NCI-H524 treated with DMSO at 0.1 percent for 48 hours (cell line): ENCODE measurements at regions not wholly inside any gene's neighbourhood (a gene's known extent, or its start where the extent isn't known, plus 50 kb on each side); places are given as distances from the start of the nearest gene placed in this dataset.
A peak's percentile ranks its signal among the peaks of the same experiment; 100 is the strongest.

Experiments used
- DNase-seq: peaks from one replicate; lab custom pipeline; 2025; lab: John Stamatoyannopoulos, UW

DNA sequence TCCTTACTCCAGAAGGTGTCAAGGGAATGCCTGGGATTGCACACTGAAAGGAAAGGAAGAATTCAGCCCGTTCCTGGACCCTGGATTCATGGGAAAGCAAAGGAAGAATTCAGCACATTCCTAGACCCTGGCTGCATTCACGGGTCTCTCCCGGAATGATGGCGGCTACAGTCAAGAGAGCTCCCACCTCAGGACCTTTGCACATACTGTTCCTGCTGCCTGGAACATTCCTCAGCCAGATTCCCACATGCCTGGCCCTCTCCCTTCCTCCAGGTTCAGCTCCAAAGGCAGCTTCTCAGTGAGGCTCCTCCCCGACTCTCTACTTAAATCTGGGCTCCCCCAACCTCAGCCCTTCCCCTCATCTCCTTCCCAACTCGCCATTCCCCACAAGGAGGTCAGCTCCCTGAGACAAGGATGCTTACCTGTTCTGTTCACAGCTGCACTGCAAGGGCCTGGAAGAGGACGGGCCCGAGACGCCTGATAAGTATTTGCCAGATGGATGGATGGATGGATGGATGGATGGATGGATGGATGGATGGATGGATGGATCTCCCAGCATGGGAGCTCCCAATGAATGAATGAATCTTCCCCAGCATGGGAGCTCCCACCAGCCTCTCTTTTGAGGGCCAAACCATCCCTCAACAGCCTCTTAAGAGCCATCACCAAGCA is 77.4 kb downstream of the NCOR2 start:
- no peak for DNase-seq

DNA sequence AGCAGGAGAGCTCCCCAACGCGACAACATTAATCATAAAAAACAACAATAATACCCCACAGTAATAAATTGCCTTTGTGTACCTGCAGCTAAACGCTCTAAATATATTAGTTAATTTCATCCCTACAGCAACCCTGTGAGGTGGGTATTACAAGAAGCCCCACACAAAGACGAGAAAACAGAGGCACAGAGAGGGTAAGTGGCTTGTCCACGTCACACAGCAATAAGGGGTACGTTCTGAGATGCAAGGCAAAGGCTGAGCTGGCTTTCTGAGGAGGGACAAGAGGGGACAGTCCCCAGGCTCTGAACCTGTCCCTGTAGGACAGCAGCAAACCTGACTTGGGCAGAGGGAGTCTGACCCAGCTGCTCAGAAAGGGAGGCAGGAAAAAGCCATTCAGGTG is 78.2 kb downstream of the NCOR2 start:
- DNase-seq, result no peak

DNA sequence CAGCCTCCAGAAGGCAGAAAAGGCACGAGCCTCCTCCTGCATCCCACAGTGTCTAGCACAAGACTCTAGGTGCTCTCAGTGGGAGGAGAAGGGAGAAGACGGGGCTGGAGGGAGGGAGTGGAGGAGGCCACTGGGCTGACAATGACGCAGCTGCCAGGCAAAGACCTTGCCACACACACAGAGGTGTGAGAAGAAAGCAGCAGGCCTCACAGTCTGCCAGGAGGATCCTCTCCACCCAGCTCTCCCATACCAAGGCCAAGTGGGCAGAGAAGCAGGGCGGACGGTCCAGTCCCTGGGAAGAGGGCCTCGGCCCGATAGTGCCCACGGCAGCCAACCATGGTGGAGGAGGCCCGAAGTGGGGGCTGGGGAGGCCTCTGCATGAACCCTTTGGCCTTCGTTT is 78.9 kb downstream of the NCOR2 start:
- DNase-seq, result no peak

DNA sequence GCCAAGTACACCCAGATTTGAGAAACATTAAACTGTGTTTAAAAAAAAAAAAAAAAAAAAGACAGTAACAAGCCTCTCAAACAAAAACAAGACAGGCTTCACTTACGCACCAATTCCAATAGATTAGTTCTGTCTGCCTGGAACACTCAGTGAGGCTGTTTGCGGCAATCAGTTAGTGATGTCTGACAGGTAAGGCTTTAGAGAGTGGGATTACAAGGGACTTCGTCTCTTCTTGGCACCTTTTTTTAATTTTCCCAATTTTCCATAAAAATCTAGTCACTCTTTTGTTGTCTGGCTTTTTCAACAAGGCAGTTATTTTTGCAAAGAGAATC is 79.6 kb downstream of the NCOR2 start:
- DNase-seq, result no peak

DNA sequence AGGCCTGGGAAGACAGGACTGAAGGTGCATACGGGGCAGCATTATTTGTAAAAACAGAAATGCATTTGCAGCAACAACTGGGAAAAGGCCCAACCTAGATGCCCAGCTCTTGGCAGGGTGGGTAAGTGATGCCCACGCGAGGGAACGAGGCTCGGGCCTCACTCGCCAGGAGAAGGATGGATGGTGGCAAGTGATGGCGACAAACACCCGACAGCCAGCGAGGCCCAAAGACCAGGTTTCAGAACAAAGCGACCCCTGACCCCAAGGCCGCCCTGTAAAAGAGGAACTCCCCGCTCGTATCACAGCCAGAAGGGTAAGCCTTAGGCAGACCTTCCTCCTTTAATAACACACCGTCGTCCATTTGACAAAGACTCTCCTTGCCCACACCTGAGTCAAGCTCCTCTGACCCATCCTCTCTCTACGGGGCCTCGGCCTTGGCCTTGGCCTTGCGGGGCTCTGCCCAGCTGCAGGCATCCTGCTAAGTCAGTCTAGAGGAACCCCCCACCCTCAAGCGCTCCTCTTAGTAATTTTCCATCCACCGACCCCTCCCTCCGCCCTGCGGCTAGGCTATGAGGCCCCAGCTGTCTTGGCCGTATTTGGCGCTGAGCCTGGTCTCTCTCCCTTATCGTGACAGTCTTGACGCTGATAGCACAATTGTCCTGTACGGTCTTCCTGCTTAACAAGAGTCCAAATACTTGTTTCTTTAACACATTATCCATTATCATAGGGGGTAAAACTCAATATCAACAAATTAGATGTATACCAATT is 80.2 kb downstream of the NCOR2 start:
- DNase-seq, result no peak

DNA sequence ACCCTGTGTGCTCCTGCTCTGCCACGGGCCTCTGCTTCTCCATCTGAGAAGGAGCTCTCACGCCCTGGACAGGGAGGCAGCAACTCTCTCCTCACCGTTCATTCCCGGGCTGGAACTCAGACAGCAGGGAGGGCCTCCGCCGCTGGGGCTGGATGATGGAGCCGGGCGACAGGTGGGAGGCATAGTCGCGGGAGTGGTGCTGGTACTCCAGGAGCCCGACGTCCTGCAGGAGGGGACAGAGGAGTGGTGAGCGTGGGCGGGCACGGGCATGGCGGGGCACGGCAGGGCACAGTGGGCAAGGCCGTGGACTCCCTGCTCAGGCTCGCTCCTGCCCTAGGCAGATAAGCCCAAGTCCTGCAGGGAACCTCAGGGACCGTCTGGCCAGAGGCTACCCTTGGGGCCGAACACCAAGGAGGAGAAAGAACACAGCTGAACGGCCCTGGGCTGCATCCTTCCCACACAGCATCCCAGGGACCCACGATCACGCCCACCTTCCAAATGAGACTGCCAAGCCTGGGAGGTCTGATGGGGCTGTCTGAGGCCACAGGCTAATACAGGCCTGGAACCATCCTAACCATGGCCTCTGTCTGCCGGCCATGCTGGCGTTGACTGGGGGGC is 81.0 kb downstream of the NCOR2 start:
- DNase-seq, result no peak

DNA sequence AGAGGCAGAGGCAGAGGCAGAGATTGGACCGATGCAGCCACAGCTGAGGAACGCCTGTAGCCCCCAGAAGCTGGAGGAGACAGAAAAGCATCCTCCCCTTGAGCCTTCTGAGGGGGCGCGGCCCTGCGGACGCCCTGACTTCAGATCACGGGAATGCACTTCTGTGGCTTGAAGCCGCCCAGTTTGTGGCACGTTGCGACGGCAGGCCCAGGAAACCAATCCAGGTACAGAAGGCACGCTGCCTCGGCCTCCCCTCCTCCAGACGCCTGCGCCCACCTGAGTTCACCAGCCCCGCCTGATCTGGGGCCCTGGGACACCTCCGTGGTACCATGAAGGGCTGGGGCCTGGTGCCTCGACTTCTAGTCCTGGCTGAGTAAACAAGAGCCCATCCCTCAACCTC is 82.0 kb downstream of the NCOR2 start:
- no peak for DNase-seq

DNA sequence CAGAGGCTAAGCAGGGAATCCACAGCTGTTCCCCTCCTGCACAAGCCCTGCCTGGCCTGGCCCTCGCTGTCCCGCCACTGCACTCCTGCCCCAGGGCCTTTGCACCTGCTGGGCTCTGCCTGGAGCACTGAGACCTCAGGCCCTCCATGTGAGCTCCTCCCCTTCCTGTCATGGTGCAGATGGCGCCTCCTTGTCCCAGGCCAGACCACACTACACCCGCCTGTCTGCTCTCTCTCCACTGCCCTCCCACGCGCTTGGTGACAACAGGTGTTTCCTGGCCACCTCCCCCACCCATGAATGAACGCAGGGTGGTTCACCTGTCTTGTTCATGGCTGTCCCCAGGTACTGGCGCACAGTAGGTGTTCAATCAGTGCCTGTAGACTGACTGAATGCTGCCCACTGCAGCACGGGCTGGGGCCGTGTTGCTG is 82.9 kb downstream of the NCOR2 start:
- DNase-seq, result no peak

DNA sequence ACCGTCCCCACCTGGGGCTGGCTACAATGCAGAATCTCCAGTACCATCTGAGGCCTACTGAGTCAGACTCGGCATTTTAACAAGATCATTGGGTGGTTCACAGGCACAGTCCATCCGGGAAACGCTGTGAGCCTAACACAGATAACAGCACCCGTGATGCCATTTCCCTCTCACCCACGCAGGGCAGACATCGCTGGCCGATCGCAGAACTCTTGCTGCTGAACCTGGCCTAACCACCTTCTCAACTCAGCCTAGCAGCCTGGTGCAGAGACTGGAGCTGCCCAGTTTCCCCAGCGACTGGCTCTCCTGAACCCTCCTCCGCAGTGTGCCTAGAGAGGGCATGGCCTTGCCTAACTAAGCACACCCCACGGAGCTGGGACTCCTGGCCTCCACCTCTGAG is 83.3 kb downstream of the NCOR2 start:
- DNase-seq, result no peak

DNA sequence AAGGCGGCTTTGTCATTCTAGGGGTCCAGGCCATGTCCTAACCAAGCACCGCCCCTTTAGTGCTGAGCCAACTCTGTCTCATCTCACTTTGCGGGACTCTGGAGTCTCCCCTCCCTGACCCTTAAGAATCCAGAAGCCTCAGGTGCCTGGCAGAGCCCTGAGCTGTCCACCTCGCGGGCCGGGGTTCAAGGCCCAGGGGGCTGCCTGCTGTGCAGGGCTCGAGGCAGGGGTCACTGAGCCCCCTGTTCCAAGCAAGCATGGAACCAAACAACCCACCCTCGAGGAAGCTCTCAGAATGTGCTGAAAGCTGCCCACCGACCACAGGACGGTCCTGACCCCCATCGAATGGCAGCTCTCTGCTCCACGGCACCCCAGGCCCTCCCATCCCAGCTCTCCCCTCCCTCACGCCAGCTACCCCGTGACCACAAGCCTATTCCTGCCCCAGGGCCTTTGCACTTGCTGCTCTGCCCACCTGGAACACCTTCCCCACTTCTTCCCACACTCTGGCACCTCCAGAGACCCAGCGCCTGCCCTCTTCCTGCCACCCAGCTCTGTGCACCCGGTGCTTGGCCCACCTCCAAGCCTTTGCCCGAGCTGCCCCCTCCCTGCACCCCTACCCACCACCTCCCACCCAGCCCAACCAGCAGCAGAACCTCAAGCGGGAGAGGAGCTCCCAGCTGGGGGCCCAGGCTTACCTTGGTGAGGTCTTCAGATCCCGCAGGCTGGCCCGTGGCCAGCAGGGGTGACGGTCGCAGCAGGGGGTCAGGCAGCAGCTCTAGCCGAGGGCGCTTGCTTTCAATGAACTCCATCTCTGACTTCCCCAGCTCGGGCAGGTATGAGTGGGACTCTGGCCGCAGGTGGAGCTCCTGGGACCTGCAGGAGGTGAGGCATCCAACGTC is 84.3 kb downstream of the NCOR2 start:
- no peak for DNase-seq

DNA sequence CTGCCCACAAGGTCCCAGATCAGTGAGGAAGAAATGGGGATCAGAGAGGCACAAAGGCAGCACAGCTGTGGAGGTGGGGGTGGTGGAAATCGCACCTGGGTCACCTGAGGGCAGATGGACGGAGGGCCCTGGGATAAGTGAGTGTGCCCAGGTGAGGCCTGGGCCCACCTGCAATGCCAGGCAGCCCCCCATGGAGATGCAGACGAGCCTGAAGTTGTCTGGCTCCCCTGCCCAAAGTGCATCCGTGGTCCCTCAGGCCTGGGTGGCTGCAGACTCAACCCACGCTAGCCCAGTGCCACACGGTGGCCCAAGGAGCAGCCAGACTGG is 84.9 kb downstream of the NCOR2 start:
- no peak for DNase-seq

DNA sequence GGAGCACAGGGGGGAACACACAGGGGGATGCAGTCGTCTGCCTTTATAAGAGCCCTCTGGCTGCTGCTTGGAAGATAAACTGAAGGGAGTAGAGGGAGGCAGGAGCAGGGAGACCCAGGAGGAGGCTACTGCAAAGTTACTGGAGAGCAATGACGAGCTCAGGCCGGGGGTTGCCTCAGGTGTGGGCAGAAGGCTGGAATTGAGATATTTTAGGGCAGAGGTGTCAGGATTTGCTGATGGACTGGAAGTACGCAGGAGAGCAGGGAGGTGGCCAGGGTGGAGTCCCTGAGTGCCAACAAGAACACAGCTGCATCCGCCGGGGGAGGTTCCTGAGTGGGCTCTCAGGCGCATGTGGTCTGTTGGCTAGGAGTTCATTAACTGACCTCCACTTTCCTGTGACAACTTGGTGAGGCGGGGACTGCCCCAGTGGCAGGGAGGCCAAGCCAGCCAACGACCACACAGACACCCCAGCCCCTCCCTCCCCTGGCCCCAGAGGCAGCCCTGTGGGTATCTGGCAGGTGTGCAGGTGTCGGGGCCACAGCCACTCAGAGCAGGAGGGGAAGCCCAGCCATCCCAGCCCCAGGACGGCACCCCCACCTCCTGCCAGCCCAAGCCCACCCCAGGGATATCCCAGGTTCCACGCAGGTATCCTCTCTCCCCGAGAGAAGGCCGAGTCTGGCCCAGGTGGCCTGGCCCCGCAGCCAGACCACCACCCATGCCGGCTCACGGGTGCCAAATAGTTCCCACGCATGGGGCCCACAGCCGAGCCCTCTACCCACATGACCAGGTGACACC is 85.4 kb downstream of the NCOR2 start:
- no peak for DNase-seq

DNA sequence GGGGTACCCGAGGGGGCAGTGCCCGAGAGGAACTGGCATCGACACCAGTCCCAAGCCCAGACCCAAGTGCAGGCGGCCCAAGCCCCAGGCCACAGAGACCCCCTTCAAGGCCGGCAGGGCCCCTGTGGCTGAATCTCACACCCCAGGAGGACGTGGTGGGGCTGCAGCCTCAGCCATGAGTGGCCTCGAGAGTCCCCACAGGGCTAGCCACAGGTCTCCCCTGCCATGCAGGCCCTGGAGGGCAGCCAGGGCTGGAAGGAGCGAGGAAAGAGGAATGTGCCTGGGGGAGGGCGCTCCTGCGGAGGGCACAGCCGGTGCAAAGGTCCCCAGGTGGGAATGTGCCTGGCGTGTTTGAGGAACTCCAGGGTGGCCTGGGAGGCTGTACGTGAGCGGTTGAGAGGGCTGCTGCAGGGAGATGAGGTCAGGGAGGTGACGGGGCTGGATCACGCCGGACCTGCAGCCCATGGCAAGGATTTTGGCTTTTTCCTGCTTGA is 86.1 kb downstream of the NCOR2 start:
- no peak for DNase-seq

DNA sequence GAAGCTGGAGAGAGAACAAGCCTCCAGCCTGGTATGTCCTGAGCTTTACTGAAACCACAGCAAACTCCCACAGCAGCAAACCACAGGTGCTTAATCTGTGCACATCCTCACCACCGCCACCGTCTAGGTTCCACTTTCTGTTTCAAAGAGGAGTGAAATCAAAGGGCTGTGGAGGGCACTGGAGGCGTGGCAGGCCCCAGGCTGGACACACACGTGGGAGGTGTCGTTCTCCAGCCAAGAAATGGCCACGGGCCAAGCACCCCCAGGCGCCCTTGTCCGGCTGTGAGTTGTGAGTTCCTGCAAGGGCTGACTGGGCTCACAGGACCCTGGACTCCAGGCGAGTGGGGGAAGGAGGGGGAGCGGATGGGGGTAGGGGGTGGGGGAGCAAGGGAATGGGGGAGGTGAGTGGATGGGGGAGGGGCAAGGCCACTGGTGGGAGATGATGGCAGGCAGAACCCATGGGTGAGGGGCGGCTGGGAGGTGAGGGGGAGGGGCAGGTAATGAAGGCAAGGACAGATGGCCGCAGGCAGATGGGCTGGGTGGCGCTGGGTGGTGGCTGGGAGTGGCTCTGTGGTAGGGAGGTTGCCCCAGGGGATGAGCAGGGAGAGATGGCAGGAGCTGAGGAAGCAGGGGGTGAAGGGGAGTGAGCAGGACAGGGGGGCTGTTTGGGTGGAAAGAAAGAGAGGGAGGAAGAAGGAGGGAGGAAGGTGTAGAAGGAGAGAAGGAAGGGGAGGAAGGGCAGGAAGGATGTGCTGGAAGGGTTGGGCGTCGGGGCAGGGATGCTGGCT is 86.7 kb downstream of the NCOR2 start:
- DNase-seq, result peak; percentile 82

DNA sequence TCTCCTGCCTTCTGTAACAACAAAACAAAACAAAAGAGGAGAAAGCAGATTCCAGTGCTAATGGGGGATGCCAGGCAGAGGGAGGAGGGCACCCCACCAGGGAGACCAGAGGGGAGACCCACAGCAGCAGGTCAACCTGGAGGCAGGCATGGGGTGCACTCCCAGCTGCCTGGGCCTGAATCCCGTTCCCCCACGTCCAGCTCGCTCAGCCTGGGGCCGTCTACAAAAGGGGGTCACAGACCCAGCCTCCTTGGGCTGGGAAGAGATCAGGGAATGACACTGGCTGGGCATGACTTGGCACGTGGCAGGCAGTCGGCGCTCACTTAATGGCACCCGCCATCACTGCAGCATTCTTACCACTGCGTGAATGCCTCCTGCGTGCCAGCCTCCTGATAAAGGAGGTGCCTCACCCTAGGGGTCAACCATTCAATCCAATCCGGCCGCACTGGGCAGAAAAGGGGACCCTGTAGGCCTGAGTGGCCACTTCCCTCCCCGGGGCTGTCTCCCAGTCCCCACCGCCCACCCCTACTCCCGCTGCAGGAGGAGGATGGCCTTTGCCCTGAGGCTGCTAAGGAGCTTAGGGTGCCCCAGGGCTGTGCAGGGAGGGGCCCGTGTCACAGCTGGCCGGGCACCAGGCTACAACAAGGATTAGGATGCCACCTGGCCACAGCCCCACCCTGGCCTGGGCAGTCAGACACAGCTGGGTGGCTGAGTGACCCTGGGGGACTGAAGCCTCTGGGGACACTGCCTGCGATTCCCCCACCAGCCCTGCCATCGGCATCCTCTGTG is 87.5 kb downstream of the NCOR2 start:
- no peak for DNase-seq

DNA sequence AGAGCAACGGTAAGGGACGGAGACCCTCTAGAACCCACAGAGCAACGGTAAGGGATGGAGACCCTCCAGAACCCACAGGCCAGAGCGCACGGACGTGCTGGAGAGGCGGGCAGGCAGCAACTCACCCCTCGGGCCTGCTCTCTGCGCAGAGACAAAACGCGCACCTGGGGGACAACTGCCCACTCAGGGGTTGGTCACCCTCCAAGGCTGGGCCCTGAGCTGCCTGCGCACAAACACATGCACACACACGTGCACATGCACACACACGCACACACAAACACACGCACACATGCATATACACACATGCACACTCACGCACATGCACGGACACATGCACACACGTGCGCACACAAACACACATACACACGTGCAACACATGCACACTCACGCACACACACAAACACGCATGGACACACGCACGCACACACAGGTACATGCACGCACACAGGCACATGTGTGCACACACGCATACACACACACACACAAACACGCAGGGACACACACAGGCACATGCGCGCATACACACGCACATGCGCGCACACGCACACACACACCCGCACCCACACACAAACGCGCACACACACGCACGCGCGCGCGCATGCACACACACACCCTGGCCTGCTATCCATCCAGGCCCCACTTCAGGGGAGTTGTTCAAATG is 88.3 kb downstream of the NCOR2 start:
- no peak for DNase-seq

DNA sequence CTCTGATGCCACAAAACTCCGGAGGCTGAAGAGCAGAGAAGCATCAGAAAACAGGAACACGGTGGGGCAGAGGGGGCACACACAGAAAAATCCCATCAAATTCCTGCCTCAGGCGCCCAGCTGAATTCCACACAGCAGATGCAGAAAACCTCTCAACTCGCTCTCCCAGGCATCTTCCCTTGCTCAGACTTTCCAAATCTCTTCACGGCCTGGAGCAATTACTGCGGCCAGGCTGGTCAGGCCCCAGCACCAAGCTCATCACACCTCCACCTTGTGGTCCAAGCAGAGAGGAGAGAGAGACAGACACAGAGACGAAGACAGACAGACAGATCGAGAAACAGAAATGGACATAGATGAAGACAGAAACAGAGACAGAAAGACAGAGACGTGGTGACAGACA is 89.0 kb downstream of the NCOR2 start:
- DNase-seq, result no peak

DNA sequence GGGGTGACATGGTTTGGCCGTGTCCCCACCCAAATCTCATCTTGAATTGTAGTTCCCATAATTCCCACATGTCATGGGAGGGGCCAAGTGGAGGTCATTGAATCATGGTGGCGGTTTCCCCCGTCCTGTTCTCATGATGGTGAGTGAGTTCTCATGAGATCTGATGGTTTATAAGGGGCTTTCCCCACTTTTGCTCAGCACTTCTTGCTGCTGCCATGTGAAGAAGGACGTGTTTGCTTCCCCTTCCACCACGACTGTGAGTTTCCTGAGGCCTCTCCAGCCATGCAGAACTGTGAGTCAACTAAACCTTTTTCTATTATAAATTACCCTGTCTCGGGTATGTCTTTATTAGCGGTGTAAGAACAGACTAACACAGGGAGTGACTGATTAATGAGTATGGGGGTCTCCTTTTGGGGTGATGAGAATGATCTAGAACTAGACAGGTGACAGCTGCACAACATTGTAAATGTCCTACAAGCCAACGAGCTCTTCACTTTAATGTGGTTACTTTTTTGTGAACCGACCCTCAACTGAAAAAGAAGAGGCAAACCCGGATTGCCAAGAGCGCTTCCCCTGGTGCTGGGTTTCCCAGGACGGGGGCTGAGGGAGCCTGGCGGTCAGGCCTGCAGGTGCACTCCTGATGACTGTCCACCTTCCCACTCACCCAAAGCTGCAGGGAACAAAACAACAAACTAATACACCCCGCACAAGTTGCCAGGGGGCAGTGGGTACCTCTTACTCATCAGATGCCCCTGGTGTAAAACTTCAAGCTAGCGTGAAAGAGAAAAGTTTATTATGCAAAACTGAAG is 90.1 kb downstream of the NCOR2 start:
- no peak for DNase-seq

DNA sequence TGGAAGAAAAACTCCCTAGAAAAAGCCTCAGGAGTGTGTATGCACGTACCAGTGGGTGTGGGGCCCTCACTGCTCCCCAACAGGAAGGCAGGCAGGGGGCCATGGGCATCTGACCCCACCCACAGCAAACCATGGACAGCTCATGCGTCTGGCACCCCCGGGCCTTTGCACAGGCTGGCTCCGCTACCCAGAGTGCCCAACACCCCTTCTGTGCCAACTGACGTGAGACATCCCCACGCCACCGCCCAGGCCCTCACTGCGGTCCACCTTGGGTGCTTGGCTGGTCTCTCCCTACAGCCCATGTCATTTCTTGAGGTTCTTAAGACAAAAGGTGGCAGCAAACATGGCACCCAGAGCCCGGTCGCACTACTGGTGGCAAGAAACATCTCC is 91.4 kb downstream of the NCOR2 start:
- no peak for DNase-seq
